Activated CD4-positive, alpha-beta T cell treated with anti-CD3 and anti-CD28 coated beads, Interleukin-2, amount 10 ng/mL, durations not matched to agents 7 days and 5 days (primary cell): ENCODE measurements at regions not wholly inside any gene's neighbourhood (a gene's known extent, or its start where the extent isn't known, plus 50 kb on each side); places are given as distances from the start of the nearest gene placed in this dataset.

Experiments
- CTCF ChIA-PET: fragments of 350-600 bp; sonication (Branson Sonifier 250); formaldehyde crosslinking; loops from one replicate; lab custom pipeline; 2021; ENCODE audit warnings: antibody characterized with exemption; lab: Charles Lee
- POLR2A ChIA-PET: fragments of 350-600 bp; sonication (Branson Sonifier 250); formaldehyde crosslinking; loops from one replicate; lab custom pipeline; 2021; ENCODE audit warnings: antibody characterized with exemption; lab: Charles Lee
- DNase-seq: peaks from one replicate; pipeline ENCODE4 v3.0.0-alpha.2; 2020
- H3K27ac Mint-ChIP-seq: one replicate; pipeline ENCODE4 v1.8.0; 2021; ENCODE audit warnings: mild to moderate bottlenecking, moderate library complexity, mixed read lengths
- H3K27me3 Mint-ChIP-seq: one replicate; pipeline ENCODE4 v1.8.0; 2021; ENCODE audit warnings: mixed read lengths
- H3K36me3 Mint-ChIP-seq: one replicate; pipeline ENCODE4 v1.8.0; 2021; ENCODE audit warnings: low read depth, mixed read lengths
- H3K4me1 Mint-ChIP-seq: one replicate; pipeline ENCODE4 v1.8.0; 2021; ENCODE audit warnings: mixed read lengths
- H3K4me3 Mint-ChIP-seq: one replicate; pipeline ENCODE4 v1.8.0; 2021; ENCODE audit warnings: mild to moderate bottlenecking, moderate library complexity, mixed read lengths
- H3K9me3 Mint-ChIP-seq: one replicate; pipeline ENCODE4 v1.8.0; 2021; ENCODE audit warnings: mixed read lengths

- POLR2A ChIA-PET, result no interaction called here
- H3K36me3 Mint-ChIP-seq, result no peaks in the 10 kb centered on the region
- CTCF ChIA-PET, result no interaction called here
- no peaks in the 10 kb centered on the region for H3K27me3 Mint-ChIP-seq
- H3K9me3 Mint-ChIP-seq, result peaks cover 5% of the 10 kb centered on the region
- no peak for DNase-seq
- H3K4me3 Mint-ChIP-seq, result no peak overlapping the region
- H3K4me1 Mint-ChIP-seq, result no peaks in the 10 kb centered on the region
- no peak overlapping the region for H3K27ac Mint-ChIP-seq
Observed at GRCh38 chr12:115323223-115323905, 639.4 kb upstream of the TBX3 start.

DNA sequence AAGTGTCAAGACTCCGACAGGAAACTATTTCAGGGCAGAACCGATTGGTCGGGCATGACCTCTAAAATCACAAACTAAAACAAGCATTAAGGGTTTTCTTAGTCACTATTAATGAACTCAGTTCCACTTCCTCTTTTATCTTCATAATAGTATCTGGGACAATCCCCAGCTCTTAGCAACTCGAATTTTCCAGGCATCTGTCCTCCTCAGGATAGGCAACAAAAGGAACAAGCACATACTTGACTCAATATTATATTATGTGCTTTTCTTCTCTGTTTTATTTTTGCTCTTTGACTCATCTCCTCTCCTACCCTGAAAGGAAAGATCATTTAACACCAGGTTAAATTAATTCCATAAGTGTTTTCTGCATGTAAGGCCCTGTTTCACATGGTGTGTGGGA lies 638.3 kb upstream of the TBX3 start:
- CTCF ChIA-PET, result interaction anchor here (0.7 kb wide), 1 partner anchor 17 kb away, joined by 3 read pairs; no protein-coding TSS in a partner anchor

GRCh38 chr12:115320967-115321366 lies 637.0 kb upstream of the TBX3 start:
- Mint-ChIP-seq H3K4me1 (no peaks in the 10 kb centered on the region), H3K27me3 (no peaks in the 10 kb centered on the region), H3K27ac (no peak overlapping the region), H3K9me3 (peaks cover 5% of the 10 kb centered on the region), H3K36me3 (no peaks in the 10 kb centered on the region), H3K4me3 (no peak overlapping the region)
- ChIA-PET CTCF (no interaction called here), POLR2A (no interaction called here)
- no peak for DNase-seq

More for the DNA sequence above, 638.3 kb upstream of the TBX3 start:
- Mint-ChIP-seq H3K27me3 (no peaks in the 10 kb centered on the region), H3K9me3 (peaks cover 5% of the 10 kb centered on the region), H3K4me3 (no peak overlapping the region), H3K27ac (no peak overlapping the region), H3K4me1 (no peaks in the 10 kb centered on the region), H3K36me3 (no peaks in the 10 kb centered on the region)
- DNase-seq, result no peak
- POLR2A ChIA-PET, result no interaction called here

GRCh38 chr12:115320451-115320850 lies 636.5 kb upstream of the TBX3 start:
- DNase-seq, result no peak
- no peaks in the 10 kb centered on the region for H3K36me3 Mint-ChIP-seq
- H3K27me3 Mint-ChIP-seq, result no peaks in the 10 kb centered on the region
- ChIA-PET POLR2A (no interaction called here), CTCF (no interaction called here)
- H3K4me3 Mint-ChIP-seq, result no peak overlapping the region
- no peak overlapping the region for H3K27ac Mint-ChIP-seq
- peaks cover 5% of the 10 kb centered on the region for H3K9me3 Mint-ChIP-seq
- no peaks in the 10 kb centered on the region for H3K4me1 Mint-ChIP-seq

GRCh38 chr12:115319446-115320040 lies 635.6 kb upstream of the TBX3 start:
- Mint-ChIP-seq H3K27me3 (no peaks in the 10 kb centered on the region), H3K9me3 (peaks cover 5% of the 10 kb centered on the region), H3K36me3 (no peaks in the 10 kb centered on the region), H3K4me1 (no peaks in the 10 kb centered on the region), H3K27ac (no peak overlapping the region), H3K4me3 (no peak overlapping the region)
- ChIA-PET CTCF (no interaction called here), POLR2A (no interaction called here)
- DNase-seq, result no peak

GRCh38 chr12:115313929-115314328 lies 630.0 kb upstream of the TBX3 start:
- Mint-ChIP-seq H3K4me3 (no peak overlapping the region), H3K36me3 (no peaks in the 10 kb centered on the region), H3K4me1 (no peaks in the 10 kb centered on the region), H3K9me3 (no peaks in the 10 kb centered on the region), H3K27ac (no peak overlapping the region), H3K27me3 (no peaks in the 10 kb centered on the region)
- DNase-seq, result no peak
- ChIA-PET POLR2A (no interaction called here), CTCF (no interaction called here)

- ChIA-PET CTCF (no interaction called here), POLR2A (no interaction called here)
- no peaks in the 10 kb centered on the region for H3K36me3 Mint-ChIP-seq
- H3K4me3 Mint-ChIP-seq, result no peak overlapping the region
- H3K4me1 Mint-ChIP-seq, result no peaks in the 10 kb centered on the region
- DNase-seq, result no peak
- H3K27me3 Mint-ChIP-seq, result no peaks in the 10 kb centered on the region
- no peak overlapping the region for H3K27ac Mint-ChIP-seq
- H3K9me3 Mint-ChIP-seq, result no peaks in the 10 kb centered on the region
Observed at GRCh38 chr12:115312901-115313300, 628.9 kb upstream of the TBX3 start.

DNA sequence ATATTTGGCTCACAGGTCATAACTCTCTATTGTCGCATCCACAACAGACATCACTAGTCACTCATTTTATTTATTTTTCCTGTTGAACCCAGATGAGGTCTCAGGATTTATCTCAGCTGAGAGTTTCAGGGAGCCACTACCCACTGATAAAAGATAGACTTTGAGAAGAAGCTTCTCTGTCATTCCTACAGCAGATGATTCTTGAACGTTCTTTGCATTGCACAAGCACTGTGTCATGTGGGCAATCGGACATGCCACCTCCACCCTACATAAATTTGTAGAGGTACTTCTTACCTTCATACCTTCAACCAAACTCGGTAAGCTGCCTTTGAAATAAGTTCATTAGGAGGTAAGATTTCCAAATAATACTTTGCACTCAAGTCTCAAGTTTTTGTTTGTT lies 627.9 kb upstream of the TBX3 start:
- H3K36me3 Mint-ChIP-seq, result no peaks in the 10 kb centered on the region
- no peaks in the 10 kb centered on the region for H3K4me1 Mint-ChIP-seq
- no peaks in the 10 kb centered on the region for H3K9me3 Mint-ChIP-seq
- no peak overlapping the region for H3K27ac Mint-ChIP-seq
- POLR2A ChIA-PET, result no interaction called here
- DNase-seq, result no peak
- H3K4me3 Mint-ChIP-seq, result no peak overlapping the region
- no peaks in the 10 kb centered on the region for H3K27me3 Mint-ChIP-seq
- CTCF ChIA-PET, result no interaction called here

DNA sequence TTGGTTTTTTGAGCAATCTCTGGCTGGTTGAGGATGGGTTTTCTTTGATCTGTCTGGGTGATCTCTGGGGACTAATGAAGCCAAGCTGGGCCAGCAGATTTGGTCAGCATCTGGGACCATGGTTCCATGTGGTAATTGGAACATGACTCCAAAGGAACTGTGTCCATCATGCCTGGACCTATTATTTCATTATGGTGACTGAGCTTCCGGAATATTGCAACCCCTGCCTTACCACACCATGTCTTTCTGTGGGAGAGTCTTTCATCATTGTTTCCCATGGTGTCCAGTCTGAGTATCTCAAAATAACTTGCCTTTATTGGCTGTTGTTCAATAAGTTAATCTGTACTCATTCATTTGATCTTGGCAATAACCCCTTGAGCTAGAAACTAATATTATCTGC lies 624.9 kb upstream of the TBX3 start:
- H3K27me3 Mint-ChIP-seq, result no peaks in the 10 kb centered on the region
- ChIA-PET POLR2A (no interaction called here), CTCF (no interaction called here)
- H3K27ac Mint-ChIP-seq, result no peak overlapping the region
- H3K4me3 Mint-ChIP-seq, result no peak overlapping the region
- no peaks in the 10 kb centered on the region for H3K36me3 Mint-ChIP-seq
- no peaks in the 10 kb centered on the region for H3K9me3 Mint-ChIP-seq
- DNase-seq, result no peak
- no peaks in the 10 kb centered on the region for H3K4me1 Mint-ChIP-seq

DNA sequence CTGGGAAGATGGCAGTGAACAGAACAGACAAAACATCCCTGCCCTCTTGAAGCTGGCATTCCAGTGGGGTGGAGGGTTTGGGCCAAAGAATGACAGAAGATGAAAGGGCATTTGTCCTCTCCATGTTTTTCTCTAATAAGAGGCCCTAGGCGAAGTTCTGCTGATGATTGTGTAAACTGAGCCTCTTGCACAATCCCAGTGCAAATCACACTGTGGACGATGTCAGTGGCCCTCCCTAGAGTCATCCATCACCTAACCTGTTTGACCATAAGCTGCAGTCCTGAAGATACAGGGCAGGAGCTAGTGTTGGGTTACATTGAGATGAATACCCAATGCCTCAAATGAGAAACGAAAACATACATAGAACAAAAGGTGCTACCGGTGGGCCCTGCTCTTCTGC lies 622.4 kb upstream of the TBX3 start:
- H3K9me3 Mint-ChIP-seq, result peaks cover 5% of the 10 kb centered on the region

DNA sequence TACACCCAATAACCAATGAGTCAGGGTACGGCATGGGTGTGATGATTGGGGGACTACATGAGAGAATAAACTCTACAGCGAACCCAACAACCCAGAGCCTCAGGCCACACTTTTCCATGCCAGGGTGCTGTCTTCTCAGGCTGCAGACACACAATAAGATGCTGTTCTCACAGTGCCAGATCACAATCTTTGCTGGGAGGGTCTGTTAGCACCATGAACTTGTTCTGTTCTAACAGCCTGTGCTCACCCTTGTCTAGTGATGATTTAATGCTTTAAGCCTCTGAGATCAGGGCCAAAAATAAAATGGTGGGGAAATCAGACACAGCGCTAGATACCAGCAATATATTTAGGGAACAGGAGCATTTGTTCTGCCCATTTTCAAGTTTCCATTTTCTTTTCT lies 621.9 kb upstream of the TBX3 start:
- ChIA-PET POLR2A (no interaction called here), CTCF (no interaction called here)
- Mint-ChIP-seq H3K4me3 (no peak overlapping the region), H3K27ac (no peak overlapping the region), H3K9me3 (peaks cover 5% of the 10 kb centered on the region), H3K36me3 (no peaks in the 10 kb centered on the region), H3K4me1 (no peaks in the 10 kb centered on the region), H3K27me3 (no peaks in the 10 kb centered on the region)
- no peak for DNase-seq

More for the DNA sequence above, 622.4 kb upstream of the TBX3 start:
- Mint-ChIP-seq H3K36me3 (no peaks in the 10 kb centered on the region), H3K4me3 (no peak overlapping the region), H3K4me1 (no peaks in the 10 kb centered on the region), H3K27ac (no peak overlapping the region), H3K27me3 (no peaks in the 10 kb centered on the region)
- DNase-seq, result no peak
- ChIA-PET CTCF (interaction anchor here (0.6 kb wide), 1 partner anchor 18 kb away, joined by 3 read pairs; no protein-coding TSS in a partner anchor), POLR2A (no interaction called here)

DNA sequence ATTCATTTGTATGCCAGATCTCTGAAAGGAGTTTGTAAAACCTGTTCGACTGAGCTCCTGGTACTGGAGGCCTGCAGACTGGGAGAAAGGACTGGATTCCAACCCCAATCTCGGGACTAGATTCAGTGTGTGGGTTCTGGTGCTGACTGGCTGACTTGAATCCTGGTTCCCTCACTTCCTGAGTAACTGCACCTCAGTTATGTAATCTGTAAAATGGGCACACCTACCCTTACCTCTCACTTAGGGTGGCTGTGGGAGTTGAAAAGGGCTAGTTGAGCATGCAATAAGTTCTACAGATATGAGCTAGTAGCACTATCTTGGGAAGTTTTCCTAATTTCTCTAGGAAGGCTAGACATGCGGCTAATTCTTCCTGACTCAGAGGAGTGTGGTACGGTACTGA lies 621.3 kb upstream of the TBX3 start:
- Mint-ChIP-seq H3K27ac (no peak overlapping the region), H3K9me3 (peaks cover 5% of the 10 kb centered on the region), H3K27me3 (no peaks in the 10 kb centered on the region), H3K4me3 (no peak overlapping the region), H3K36me3 (no peaks in the 10 kb centered on the region), H3K4me1 (no peaks in the 10 kb centered on the region)
- POLR2A ChIA-PET, result no interaction called here
- no peak for DNase-seq
- CTCF ChIA-PET, result no interaction called here

DNA sequence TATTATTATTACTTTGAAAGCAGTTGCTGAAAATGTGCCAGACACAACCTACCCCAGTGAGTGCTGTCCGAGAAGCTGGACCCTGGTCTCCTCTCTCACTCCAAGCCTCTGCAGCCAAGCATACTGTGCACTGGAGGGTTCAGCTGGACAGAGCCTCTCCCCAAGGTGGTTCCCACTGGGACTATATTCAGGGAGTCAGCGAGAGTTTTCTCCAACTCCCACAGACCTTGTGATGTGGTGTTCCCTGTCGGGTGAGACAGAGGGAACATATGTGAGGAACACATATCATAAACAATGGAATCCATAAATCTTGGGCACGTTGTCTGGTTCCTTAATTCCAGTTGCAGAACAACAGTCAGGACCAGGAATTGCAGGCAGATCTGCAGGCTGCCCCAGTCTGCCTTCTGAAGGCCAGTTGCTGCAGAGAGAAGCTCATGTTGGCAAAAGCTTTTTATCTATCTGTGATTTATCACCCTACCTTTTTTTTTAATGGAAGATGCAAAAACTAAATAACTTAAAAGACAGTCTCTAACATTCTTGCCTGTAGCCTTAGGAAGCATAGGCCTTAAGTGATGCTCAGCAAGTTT lies 619.8 kb upstream of the TBX3 start:
- no peaks in the 10 kb centered on the region for H3K27me3 Mint-ChIP-seq
- CTCF ChIA-PET, result no interaction called here
- no peak overlapping the region for H3K4me3 Mint-ChIP-seq

More for the DNA sequence above, 619.8 kb upstream of the TBX3 start:
- Mint-ChIP-seq H3K4me1 (no peaks in the 10 kb centered on the region), H3K9me3 (peaks cover 5% of the 10 kb centered on the region), H3K27ac (no peak overlapping the region), H3K36me3 (no peaks in the 10 kb centered on the region)
- no peak for DNase-seq
- POLR2A ChIA-PET, result no interaction called here
